ENCODE measurements at regions not wholly inside any gene's neighbourhood (a gene's known extent, or its start where the extent isn't known, plus 50 kb on each side); places are given as distances from the start of the nearest gene placed in this dataset.

DNA sequence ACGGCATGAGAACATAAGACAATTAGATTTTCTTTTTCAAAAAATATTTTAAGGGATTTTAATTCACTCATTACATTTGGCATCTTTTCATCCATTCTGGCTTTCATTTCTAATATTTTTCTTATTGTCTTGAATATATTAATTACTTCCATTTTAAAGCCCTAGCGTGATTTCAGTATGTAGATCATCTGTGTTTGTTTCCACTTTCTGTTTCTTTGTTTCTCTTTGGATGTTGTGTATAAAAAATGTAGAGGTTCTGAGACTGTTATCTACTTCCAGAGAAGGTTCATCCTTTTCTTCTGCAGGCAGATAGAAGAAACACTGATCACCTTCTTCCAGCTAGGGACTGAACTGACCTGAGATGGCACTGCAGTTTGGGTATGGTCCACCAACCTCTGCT lies 664.4 kb upstream of the SLC39A10 start:
- H3K4me3 ChIP-seq = no peak overlapping the region
- intact Hi-C loops (cut with DNase I; ENCODE audit: low total_unique reads) = no loop called here
- TF ChIP-seq, protein P1, sequence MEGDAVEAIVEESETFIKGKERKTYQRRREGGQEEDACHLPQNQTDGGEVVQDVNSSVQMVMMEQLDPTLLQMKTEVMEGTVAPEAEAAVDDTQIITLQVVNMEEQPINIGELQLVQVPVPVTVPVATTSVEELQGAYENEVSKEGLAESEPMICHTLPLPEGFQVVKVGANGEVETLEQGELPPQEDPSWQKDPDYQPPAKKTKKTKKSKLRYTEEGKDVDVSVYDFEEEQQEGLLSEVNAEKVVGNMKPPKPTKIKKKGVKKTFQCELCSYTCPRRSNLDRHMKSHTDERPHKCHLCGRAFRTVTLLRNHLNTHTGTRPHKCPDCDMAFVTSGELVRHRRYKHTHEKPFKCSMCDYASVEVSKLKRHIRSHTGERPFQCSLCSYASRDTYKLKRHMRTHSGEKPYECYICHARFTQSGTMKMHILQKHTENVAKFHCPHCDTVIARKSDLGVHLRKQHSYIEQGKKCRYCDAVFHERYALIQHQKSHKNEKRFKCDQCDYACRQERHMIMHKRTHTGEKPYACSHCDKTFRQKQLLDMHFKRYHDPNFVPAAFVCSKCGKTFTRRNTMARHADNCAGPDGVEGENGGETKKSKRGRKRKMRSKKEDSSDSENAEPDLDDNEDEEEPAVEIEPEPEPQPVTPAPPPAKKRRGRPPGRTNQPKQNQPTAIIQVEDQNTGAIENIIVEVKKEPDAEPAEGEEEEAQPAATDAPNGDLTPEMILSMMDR (IDR thresholded peaks at IDR 0.05) = no peak
- H3K9me3 ChIP-seq = no peaks in the 10 kb centered on the region
- no peaks in the 10 kb centered on the region for H3K36me3 ChIP-seq
- no peaks in the 10 kb centered on the region for H3K4me1 ChIP-seq
- DNase-seq = no peak
- H3K27ac ChIP-seq = no peak overlapping the region
- H3K27me3 ChIP-seq = no peaks in the 10 kb centered on the region

DNA sequence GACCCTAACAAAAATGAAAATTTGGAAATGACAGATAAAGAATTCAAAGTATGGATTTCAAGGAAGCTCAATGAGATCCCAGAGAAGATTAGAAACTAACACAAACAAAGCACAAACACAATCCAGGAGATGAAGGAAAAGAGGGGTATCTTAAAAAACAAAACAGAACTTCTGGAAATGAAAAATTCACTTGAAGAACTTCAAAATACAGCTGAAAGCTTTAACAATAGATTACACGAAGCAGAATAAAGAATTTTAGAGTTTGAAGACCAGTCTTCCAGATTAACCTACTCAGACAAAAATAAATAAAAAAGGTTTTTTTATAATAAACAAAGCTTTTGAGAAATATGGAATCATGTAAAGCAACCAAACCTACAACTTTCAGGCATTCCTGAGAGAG lies 671.8 kb upstream of the SLC39A10 start:
- TF ChIP-seq, protein P1 (IDR thresholded peaks at IDR 0.05) = no peak
- Histone ChIP-seq H3K4me1 (no peaks in the 10 kb centered on the region), H3K4me3 (no peak overlapping the region), H3K27me3 (no peaks in the 10 kb centered on the region), H3K27ac (no peak overlapping the region), H3K9me3 (peaks cover 0 to 17% (median 13%) of the 10 kb centered on the region in 3 donors), H3K36me3 (no peaks in the 10 kb centered on the region)
- DNase-seq = no peak
- intact Hi-C loops (cut with DNase I; ENCODE audit: low total_unique reads) = no loop called here

DNA sequence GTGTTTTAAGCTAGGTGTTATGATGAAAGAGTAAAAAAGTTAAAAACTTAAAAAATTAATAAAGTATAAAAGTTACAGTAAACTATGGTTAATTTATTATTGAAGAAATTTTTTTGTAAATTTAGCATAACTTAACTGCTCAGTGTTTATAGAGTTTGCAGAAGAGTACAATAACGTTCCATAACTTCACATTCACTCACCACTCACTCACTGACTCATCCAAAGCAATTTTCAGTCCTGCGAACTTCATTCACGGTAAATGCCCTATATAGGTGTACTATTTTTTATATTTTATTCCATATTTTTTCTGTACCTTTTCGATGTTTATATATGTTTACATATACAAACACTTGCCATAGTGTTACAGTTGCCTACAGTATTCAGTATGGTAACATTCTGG lies 694.8 kb upstream of the SLC39A10 start:
- no peaks in the 10 kb centered on the region for H3K36me3 ChIP-seq
- no peak for DNase-seq

DNA sequence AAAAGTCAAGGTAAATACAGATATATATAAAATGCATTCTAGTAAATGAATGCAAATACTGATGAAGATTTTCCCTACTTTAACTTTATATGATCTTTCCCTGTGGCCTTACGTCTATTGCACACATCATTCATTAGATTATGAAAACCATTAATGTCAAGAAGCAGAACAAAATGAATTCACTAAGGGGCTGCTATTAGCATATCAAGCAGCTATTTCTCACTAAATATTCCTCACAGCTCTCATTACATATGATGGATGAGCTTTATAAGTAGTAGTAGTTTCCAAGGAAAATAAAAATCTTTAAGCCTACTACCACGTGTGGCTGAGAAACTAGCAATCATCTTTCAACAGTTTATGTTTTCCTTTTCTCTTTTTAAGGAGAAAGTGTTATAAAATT lies 702.8 kb upstream of the SLC39A10 start:
- H3K4me3 ChIP-seq = no peak overlapping the region
- no peak overlapping the region for H3K27ac ChIP-seq
- no peaks in the 10 kb centered on the region for H3K27me3 ChIP-seq
- no peaks in the 10 kb centered on the region for H3K4me1 ChIP-seq
- no peaks in the 10 kb centered on the region for H3K9me3 ChIP-seq
- H3K36me3 ChIP-seq = no peaks in the 10 kb centered on the region
- TF ChIP-seq, protein P1 (IDR thresholded peaks at IDR 0.05) = no peak
- DNase-seq = no peak
- intact Hi-C loops (cut with DNase I; ENCODE audit: low total_unique reads) = no loop called here

More for the DNA sequence above, 694.8 kb upstream of the SLC39A10 start:
- Histone ChIP-seq H3K4me1 (no peaks in the 10 kb centered on the region), H3K9me3 (peaks cover 0 to 4% (median 0%) of the 10 kb centered on the region in 3 donors), H3K27me3 (no peaks in the 10 kb centered on the region), H3K4me3 (no peak overlapping the region), H3K27ac (no peak overlapping the region)
- intact Hi-C loops (cut with DNase I; ENCODE audit: low total_unique reads) = no loop called here
- TF ChIP-seq, protein P1 (IDR thresholded peaks at IDR 0.05) = no peak

DNA sequence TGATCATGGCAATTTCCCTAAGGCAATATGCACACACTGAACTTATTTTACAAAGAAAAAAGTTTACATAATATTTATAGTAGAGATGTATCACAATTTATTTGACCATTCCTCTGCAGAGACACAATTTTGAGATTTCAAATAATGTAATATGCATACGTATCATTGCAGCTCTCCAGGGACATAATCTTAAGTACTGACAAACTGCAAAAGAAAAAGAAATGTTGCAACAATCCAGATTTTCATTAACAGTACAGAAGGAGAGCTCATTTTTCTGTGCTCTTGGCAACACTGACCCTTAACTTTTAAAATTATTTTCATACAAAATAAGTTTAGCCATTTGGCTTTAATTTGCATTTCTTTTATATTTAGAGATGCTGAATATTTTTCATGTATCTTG lies 710.2 kb upstream of the SLC39A10 start:
- no peak overlapping the region for H3K27ac ChIP-seq
- no peaks in the 10 kb centered on the region for H3K36me3 ChIP-seq
- intact Hi-C loops (cut with DNase I; ENCODE audit: low total_unique reads) = no loop called here
- no peak overlapping the region for H3K4me3 ChIP-seq
- no peak for DNase-seq
- H3K9me3 ChIP-seq = no peaks in the 10 kb centered on the region
- no peaks in the 10 kb centered on the region for H3K27me3 ChIP-seq
- no peaks in the 10 kb centered on the region for H3K4me1 ChIP-seq
- TF ChIP-seq, protein P1 (IDR thresholded peaks at IDR 0.05) = no peak

DNA sequence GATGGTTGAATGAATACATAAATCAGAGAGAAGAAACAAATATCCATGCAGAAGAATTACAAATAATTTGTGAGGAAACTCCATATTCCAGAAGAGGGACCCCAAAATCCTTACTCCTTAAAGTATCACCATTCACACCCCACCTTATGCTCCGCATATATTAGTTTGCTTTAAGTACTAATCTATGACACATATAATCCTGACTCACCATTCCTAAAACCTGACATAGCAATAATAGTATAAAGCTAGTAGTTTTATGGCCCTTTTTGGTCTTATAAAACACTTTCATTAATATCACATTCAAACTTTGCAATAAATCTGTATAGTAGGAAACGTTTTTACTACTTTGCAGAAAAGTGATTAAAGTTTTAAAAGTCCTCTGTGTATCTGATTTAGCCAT lies 719.0 kb upstream of the SLC39A10 start:
- no peaks in the 10 kb centered on the region for H3K9me3 ChIP-seq
- no peak overlapping the region for H3K4me3 ChIP-seq
- TF ChIP-seq, protein P1 (IDR thresholded peaks at IDR 0.05) = no peak
- no peak for DNase-seq
- H3K4me1 ChIP-seq = no peaks in the 10 kb centered on the region
- no peaks in the 10 kb centered on the region for H3K27me3 ChIP-seq
- intact Hi-C loops (cut with DNase I; ENCODE audit: low total_unique reads) = no loop called here
- no peak overlapping the region for H3K27ac ChIP-seq
- H3K36me3 ChIP-seq = no peaks in the 10 kb centered on the region

Data from tibial artery (tissue), 4 donors.